ENCODE measurements at regions not wholly inside any gene's neighbourhood (a gene's known extent, or its start where the extent isn't known, plus 50 kb on each side); places are given as distances from the start of the nearest gene placed in this dataset.

DNA sequence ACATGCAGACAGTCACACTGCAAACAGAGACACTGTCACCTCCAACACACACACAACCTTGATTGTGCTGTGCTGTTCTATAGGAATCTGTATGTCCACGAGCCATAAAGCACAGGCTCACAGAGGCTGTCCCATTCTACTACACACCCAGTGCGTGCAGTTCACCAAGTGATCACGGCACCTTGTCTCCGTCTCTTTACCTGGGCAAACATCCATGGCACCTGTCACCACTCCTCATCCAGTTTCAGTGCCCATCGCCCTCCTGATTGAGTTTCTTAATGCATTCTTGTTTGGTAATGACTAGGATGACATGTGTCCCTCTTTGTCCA is 65.8 kb upstream of the STMND1 start:
- Histone ChIP-seq H3K36me3 (ENCODE audit: insufficient read depth, low read length) (no peaks in the 10 kb centered on the region), H3K9me2 (replicated peaks; ENCODE audit: low read depth, low read length) (no peaks in the 10 kb centered on the region), H2AFZ (ENCODE audit: low read length) (no peak overlapping the region), H3K4me2 (ENCODE audit: low read depth, low read length, poor library complexity, severe bottlenecking) (no peak overlapping the region), H3K9me3 (ENCODE audit: insufficient read depth, low read depth, low read length) (no peaks in the 10 kb centered on the region), H3F3A (ENCODE audit: low read depth) (no peaks in the 10 kb centered on the region), H3K4me1 (ENCODE audit: insufficient read depth, low read length, poor library complexity, severe bottlenecking) (no peaks in the 10 kb centered on the region), H3K79me2 (ENCODE audit: insufficient read depth, low read length) (no peaks in the 10 kb centered on the region), H4K20me1 (ENCODE audit: insufficient read depth, low read length, poor library complexity, severe bottlenecking) (no peaks in the 10 kb centered on the region), H3K4me3 (ENCODE audit: low read length, poor library complexity, severe bottlenecking) (no peak overlapping the region), H3K9ac (ENCODE audit: low read depth, low read length, poor library complexity, severe bottlenecking) (no peak overlapping the region), H3K27me3 (ENCODE audit: insufficient read depth, low read length, poor library complexity, severe bottlenecking) (no peaks in the 10 kb centered on the region)
- TF ChIP-seq EZH2phosphoT487 (IDR thresholded peaks at IDR 0.05; ENCODE audit: borderline replicate concordance) = no peak
- no peak for TF ChIP-seq CTCF (conservative IDR thresholded peaks at IDR 0.05; ENCODE audit: low read length)

GRCh38 chr6:17035257-17036064 is 66.4 kb upstream of the STMND1 start:
- no peaks in the 10 kb centered on the region for H3K79me2 ChIP-seq (ENCODE audit: insufficient read depth, low read length)
- H3K36me3 ChIP-seq (ENCODE audit: insufficient read depth, low read length) = no peaks in the 10 kb centered on the region
- H3K4me3 ChIP-seq (ENCODE audit: low read length, poor library complexity, severe bottlenecking) = no peak overlapping the region
- H3K9me3 ChIP-seq (ENCODE audit: insufficient read depth, low read depth, low read length) = no peaks in the 10 kb centered on the region
- no peaks in the 10 kb centered on the region for H3F3A ChIP-seq (ENCODE audit: low read depth)
- H2AFZ ChIP-seq (ENCODE audit: low read length) = no peak overlapping the region
- no peak for TF ChIP-seq CTCF (conservative IDR thresholded peaks at IDR 0.05; ENCODE audit: low read length)
- TF ChIP-seq EZH2phosphoT487 (IDR thresholded peaks at IDR 0.05; ENCODE audit: borderline replicate concordance) = no peak
- no peaks in the 10 kb centered on the region for H3K9me2 ChIP-seq (replicated peaks; ENCODE audit: low read depth, low read length)
- no peak overlapping the region for H3K4me2 ChIP-seq (ENCODE audit: low read depth, low read length, poor library complexity, severe bottlenecking)
- H3K9ac ChIP-seq (ENCODE audit: low read depth, low read length, poor library complexity, severe bottlenecking) = no peak overlapping the region
- no peaks in the 10 kb centered on the region for H3K27me3 ChIP-seq (ENCODE audit: insufficient read depth, low read length, poor library complexity, severe bottlenecking)
- H3K4me1 ChIP-seq (ENCODE audit: insufficient read depth, low read length, poor library complexity, severe bottlenecking) = no peaks in the 10 kb centered on the region
- no peaks in the 10 kb centered on the region for H4K20me1 ChIP-seq (ENCODE audit: insufficient read depth, low read length, poor library complexity, severe bottlenecking)

- TF ChIP-seq EZH2phosphoT487 (IDR thresholded peaks at IDR 0.05; ENCODE audit: borderline replicate concordance) (no peak), CTCF (conservative IDR thresholded peaks at IDR 0.05; ENCODE audit: low read length) (no peak)
- no peaks in the 10 kb centered on the region for H3K27me3 ChIP-seq (ENCODE audit: insufficient read depth, low read length, poor library complexity, severe bottlenecking)
- no peaks in the 10 kb centered on the region for H3K4me1 ChIP-seq (ENCODE audit: insufficient read depth, low read length, poor library complexity, severe bottlenecking)
- no peak overlapping the region for H2AFZ ChIP-seq (ENCODE audit: low read length)
- no peaks in the 10 kb centered on the region for H3K36me3 ChIP-seq (ENCODE audit: insufficient read depth, low read length)
- H3K4me2 ChIP-seq (ENCODE audit: low read depth, low read length, poor library complexity, severe bottlenecking) = no peak overlapping the region
- H3F3A ChIP-seq (ENCODE audit: low read depth) = no peaks in the 10 kb centered on the region
- H3K9me2 ChIP-seq (replicated peaks; ENCODE audit: low read depth, low read length) = no peaks in the 10 kb centered on the region
- no peaks in the 10 kb centered on the region for H3K9me3 ChIP-seq (ENCODE audit: insufficient read depth, low read depth, low read length)
- no peaks in the 10 kb centered on the region for H4K20me1 ChIP-seq (ENCODE audit: insufficient read depth, low read length, poor library complexity, severe bottlenecking)
- H3K4me3 ChIP-seq (ENCODE audit: low read length, poor library complexity, severe bottlenecking) = no peak overlapping the region
- H3K79me2 ChIP-seq (ENCODE audit: insufficient read depth, low read length) = no peaks in the 10 kb centered on the region
- H3K9ac ChIP-seq (ENCODE audit: low read depth, low read length, poor library complexity, severe bottlenecking) = no peak overlapping the region
Measured at GRCh38 chr6:17033746-17034145, 68.1 kb upstream of the STMND1 start.
